ENCODE measurements at regions not wholly inside any gene's neighbourhood (a gene's known extent, or its start where the extent isn't known, plus 50 kb on each side); places are given as distances from the start of the nearest gene placed in this dataset.

DNA sequence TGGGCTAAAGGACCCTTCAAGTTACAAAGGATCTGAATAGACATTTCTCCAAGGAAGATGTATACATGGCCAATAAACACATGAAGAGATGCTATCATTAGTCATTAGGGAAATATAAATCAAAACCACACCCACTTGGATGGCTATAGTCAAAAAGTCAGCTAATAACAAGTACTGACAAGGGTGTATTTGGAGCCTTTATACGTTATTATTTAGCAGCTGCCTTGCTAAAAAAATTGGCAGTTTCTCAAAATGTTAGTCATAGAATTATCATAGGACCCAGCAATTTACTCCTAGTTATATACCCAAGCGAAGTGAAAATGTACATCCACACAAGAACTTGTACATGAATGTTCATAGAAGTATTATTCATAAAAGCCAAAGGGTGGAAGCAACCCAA is 112.7 kb upstream of the DUSP21 start:
- Histone ChIP-seq H3K27me3 (ENCODE audit: control insufficient read depth in 1 of 2, insufficient read depth in 1 of 2, low read length in 2 of 2) (peaks cover 0 to 10% of the 10 kb centered on the region in 2 experiments), H3K4me3 (ENCODE audit: insufficient read depth in 1 of 2, low read depth in 1 of 2, low read length in 2 of 2) (no peak overlapping the region)

DNA sequence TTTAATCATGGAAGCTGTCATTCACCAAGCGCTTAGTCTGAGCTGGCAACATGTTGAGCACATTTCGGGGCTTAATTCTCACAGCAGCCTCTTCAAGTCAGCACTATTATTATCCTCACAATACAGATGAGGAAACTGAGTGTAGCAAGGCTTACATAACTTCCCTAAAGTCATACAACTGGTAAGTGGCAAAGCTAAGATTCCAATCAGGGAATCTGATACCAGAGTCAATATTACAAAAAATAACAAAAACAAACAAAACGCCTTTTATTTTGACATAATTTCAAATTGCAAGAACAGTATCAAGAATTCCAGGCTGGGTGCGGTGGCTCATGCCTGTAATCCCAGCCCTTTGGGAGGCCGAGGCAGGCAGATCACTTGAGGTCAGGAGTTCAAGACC is 120.4 kb upstream of the DUSP21 start:
- Histone ChIP-seq H3K9ac (ENCODE audit: low read length) (no peak overlapping the region), H2BK5ac (ENCODE audit: low read depth, low read length, poor library complexity, severe bottlenecking) (no peak overlapping the region), H4K8ac (ENCODE audit: low read length) (no peak overlapping the region)

More for the DNA sequence above, 112.7 kb upstream of the DUSP21 start:
- H3K14ac ChIP-seq (ENCODE audit: low read length in 2 of 2): no peak overlapping the region
- no peak overlapping the region for H3K27ac ChIP-seq (ENCODE audit: low read length, poor library complexity, severe bottlenecking)
- no peak overlapping the region for H3K9ac ChIP-seq (ENCODE audit: low read length)
- H3K9me3 ChIP-seq (ENCODE audit: control insufficient read depth, low read length): no peaks in the 10 kb centered on the region
- no peak overlapping the region for H3K18ac ChIP-seq (ENCODE audit: low read depth in 1 of 2, low read length in 2 of 2)
- no peaks in the 10 kb centered on the region for H3K4me1 ChIP-seq (ENCODE audit: control insufficient read depth, insufficient read depth, low read depth, low read length)
- H4K91ac ChIP-seq (ENCODE audit: low read length): no peak overlapping the region
- no peak overlapping the region for H2BK120ac ChIP-seq (ENCODE audit: low read depth, low read length)
- DNase-seq: no peak
- H3K36me3 ChIP-seq (ENCODE audit: control insufficient read depth in 1 of 2, insufficient read depth in 2 of 2, low read depth in 1 of 2, low read length in 2 of 2): no peaks in the 10 kb centered on the region
- no peak overlapping the region for H2BK12ac ChIP-seq (ENCODE audit: low read length in 2 of 2)
- no peak overlapping the region for H3K23ac ChIP-seq (ENCODE audit: low read length in 2 of 2)
- H3K4me2 ChIP-seq (ENCODE audit: low read length, poor library complexity, severe bottlenecking): no peak overlapping the region
- no peak overlapping the region for H3K4ac ChIP-seq (ENCODE audit: low read depth in 1 of 2, low read length in 2 of 2)
- no peaks in the 10 kb centered on the region for H3K79me1 ChIP-seq (replicated peaks; ENCODE audit: low read length, poor library complexity, severe bottlenecking)
- H2AK5ac ChIP-seq (ENCODE audit: low read length, severe bottlenecking): no peak overlapping the region
- no peak overlapping the region for H4K8ac ChIP-seq (ENCODE audit: low read length)
- no peak overlapping the region for H2BK5ac ChIP-seq (ENCODE audit: low read depth, low read length, poor library complexity, severe bottlenecking)
- H2AFZ ChIP-seq (ENCODE audit: low read depth, low read length): no peak overlapping the region
- WGBS: no CpG with 5 or more reads among the region's 2 CpGs
- H2BK15ac ChIP-seq (ENCODE audit: low read depth, poor library complexity, severe bottlenecking): no peak overlapping the region

DNA sequence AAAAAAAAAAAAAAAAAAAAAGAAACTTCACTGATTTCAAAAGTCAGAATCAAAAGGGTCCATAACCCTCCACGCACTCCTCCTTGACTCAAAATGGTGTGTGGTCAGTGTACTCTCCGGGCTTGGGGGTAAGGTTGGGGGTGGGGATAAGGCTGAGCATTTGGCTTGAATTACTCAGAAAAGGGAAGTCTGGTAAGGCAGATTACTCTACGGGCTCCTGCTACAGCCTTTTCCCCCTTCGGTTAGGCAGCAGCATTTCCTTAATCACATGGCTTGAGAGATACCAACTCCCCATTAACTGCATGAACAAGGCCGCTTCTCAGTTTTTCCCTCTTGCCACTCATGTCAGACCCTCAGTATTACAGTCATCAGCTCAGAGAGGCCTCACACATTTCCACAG is 135.4 kb upstream of the DUSP21 start:
- Histone ChIP-seq H3K4me2 (ENCODE audit: low read length, poor library complexity, severe bottlenecking) (no peak overlapping the region), H3K36me3 (ENCODE audit: control insufficient read depth in 1 of 2, insufficient read depth in 2 of 2, low read depth in 1 of 2, low read length in 2 of 2) (no peaks in the 10 kb centered on the region), H3K4me3 (ENCODE audit: insufficient read depth in 1 of 2, low read depth in 1 of 2, low read length in 2 of 2) (no peak overlapping the region), H2AFZ (ENCODE audit: low read depth, low read length) (no peak overlapping the region), H4K91ac (ENCODE audit: low read length) (no peak overlapping the region), H3K9me3 (ENCODE audit: control insufficient read depth, low read length) (no peaks in the 10 kb centered on the region), H3K4ac (ENCODE audit: low read depth in 1 of 2, low read length in 2 of 2) (no peak overlapping the region), H3K18ac (ENCODE audit: low read depth in 1 of 2, low read length in 2 of 2) (no peak overlapping the region), H3K27me3 (ENCODE audit: control insufficient read depth in 1 of 2, insufficient read depth in 1 of 2, low read length in 2 of 2) (peaks cover 0 to 2% of the 10 kb centered on the region in 2 experiments), H3K14ac (ENCODE audit: low read length in 2 of 2) (no peak overlapping the region), H2BK12ac (ENCODE audit: low read length in 2 of 2) (no peak overlapping the region), H4K8ac (ENCODE audit: low read length) (no peak overlapping the region), H3K79me1 (replicated peaks; ENCODE audit: low read length, poor library complexity, severe bottlenecking) (no peaks in the 10 kb centered on the region), H2BK15ac (ENCODE audit: low read depth, poor library complexity, severe bottlenecking) (no peak overlapping the region), H2BK5ac (ENCODE audit: low read depth, low read length, poor library complexity, severe bottlenecking) (no peak overlapping the region), H2AK5ac (ENCODE audit: low read length, severe bottlenecking) (no peak overlapping the region), H3K27ac (ENCODE audit: low read length, poor library complexity, severe bottlenecking) (no peak overlapping the region), H2BK120ac (ENCODE audit: low read depth, low read length) (no peak overlapping the region), H3K4me1 (ENCODE audit: control insufficient read depth, insufficient read depth, low read depth, low read length) (no peaks in the 10 kb centered on the region), H3K23ac (ENCODE audit: low read length in 2 of 2) (no peak overlapping the region), H3K9ac (ENCODE audit: low read length) (no peak overlapping the region)
- 80% methylated on average over 3 of the region's 5 CpGs for WGBS
- no peak for DNase-seq

More for the DNA sequence above, 120.4 kb upstream of the DUSP21 start:
- Histone ChIP-seq H3K4me1 (ENCODE audit: control insufficient read depth, insufficient read depth, low read depth, low read length) (no peaks in the 10 kb centered on the region), H3K27ac (ENCODE audit: low read length, poor library complexity, severe bottlenecking) (no peak overlapping the region), H3K36me3 (ENCODE audit: control insufficient read depth in 1 of 2, insufficient read depth in 2 of 2, low read depth in 1 of 2, low read length in 2 of 2) (no peaks in the 10 kb centered on the region), H2BK15ac (ENCODE audit: low read depth, poor library complexity, severe bottlenecking) (no peak overlapping the region), H3K14ac (ENCODE audit: low read length in 2 of 2) (no peak overlapping the region), H2AK5ac (ENCODE audit: low read length, severe bottlenecking) (no peak overlapping the region), H3K18ac (ENCODE audit: low read depth in 1 of 2, low read length in 2 of 2) (no peak overlapping the region), H3K4me3 (ENCODE audit: insufficient read depth in 1 of 2, low read depth in 1 of 2, low read length in 2 of 2) (no peak overlapping the region), H2AFZ (ENCODE audit: low read depth, low read length) (no peak overlapping the region), H4K91ac (ENCODE audit: low read length) (no peak overlapping the region), H3K27me3 (ENCODE audit: control insufficient read depth in 1 of 2, insufficient read depth in 1 of 2, low read length in 2 of 2) (peaks cover 0 to 18% of the 10 kb centered on the region in 2 experiments), H2BK120ac (ENCODE audit: low read depth, low read length) (no peak overlapping the region), H3K4me2 (ENCODE audit: low read length, poor library complexity, severe bottlenecking) (no peak overlapping the region), H2BK12ac (ENCODE audit: low read length in 2 of 2) (no peak overlapping the region), H3K9me3 (ENCODE audit: control insufficient read depth, low read length) (no peaks in the 10 kb centered on the region), H3K79me1 (replicated peaks; ENCODE audit: low read length, poor library complexity, severe bottlenecking) (no peaks in the 10 kb centered on the region), H3K23ac (ENCODE audit: low read length in 2 of 2) (no peak overlapping the region), H3K4ac (ENCODE audit: low read depth in 1 of 2, low read length in 2 of 2) (no peak overlapping the region)
- WGBS: 96% methylated on average over 4 of the region's 5 CpGs
- DNase-seq: no peak

DNA sequence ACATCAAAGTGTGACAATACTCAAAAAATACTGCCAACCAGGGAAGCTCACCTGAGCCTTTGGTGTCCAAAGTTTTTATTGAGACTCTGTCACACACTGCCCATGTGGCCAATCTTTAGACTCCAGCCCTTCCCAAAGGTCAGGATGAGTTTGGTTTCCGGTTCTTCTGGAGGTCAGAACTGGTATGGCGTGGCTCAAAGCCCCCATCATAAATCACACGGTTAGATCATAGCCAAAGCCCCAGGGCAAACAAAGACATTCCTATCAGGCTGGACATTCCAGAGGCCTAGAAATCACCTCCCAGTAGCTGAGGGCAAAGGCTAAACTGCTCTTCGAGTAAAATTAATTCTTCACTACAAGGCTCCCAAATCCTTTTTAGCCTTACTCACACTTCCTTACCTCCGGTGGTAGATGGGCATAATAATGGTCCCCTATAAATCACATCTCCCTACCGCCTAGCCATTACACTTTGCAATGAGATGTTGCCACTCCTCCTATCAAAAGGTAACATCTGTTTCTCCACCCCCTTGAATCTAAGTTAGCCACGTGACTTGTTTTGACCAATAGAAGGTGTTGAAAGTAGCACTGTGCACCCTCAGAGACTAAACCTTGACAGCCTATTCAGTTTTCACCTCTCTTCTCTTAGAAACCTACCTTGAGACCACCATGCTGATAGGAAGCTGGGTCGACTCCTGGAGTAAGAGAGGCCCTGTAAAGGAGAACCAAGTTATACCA is 137.8 kb upstream of the DUSP21 start:
- Histone ChIP-seq H2AK5ac (ENCODE audit: low read length, severe bottlenecking) (no peak overlapping the region), H2BK12ac (ENCODE audit: low read length in 2 of 2) (no peak overlapping the region), H4K91ac (ENCODE audit: low read length) (no peak overlapping the region), H3K36me3 (ENCODE audit: control insufficient read depth in 1 of 2, insufficient read depth in 2 of 2, low read depth in 1 of 2, low read length in 2 of 2) (no peaks in the 10 kb centered on the region), H3K4me1 (ENCODE audit: control insufficient read depth, insufficient read depth, low read depth, low read length) (no peaks in the 10 kb centered on the region), H3K4ac (ENCODE audit: low read depth in 1 of 2, low read length in 2 of 2) (no peak overlapping the region), H4K8ac (ENCODE audit: low read length) (no peak overlapping the region), H3K4me2 (ENCODE audit: low read length, poor library complexity, severe bottlenecking) (no peak overlapping the region), H3K14ac (ENCODE audit: low read length in 2 of 2) (no peak overlapping the region), H2BK5ac (ENCODE audit: low read depth, low read length, poor library complexity, severe bottlenecking) (no peak overlapping the region), H3K18ac (ENCODE audit: low read depth in 1 of 2, low read length in 2 of 2) (no peak overlapping the region), H3K9me3 (ENCODE audit: control insufficient read depth, low read length) (no peaks in the 10 kb centered on the region), H3K4me3 (ENCODE audit: insufficient read depth in 1 of 2, low read depth in 1 of 2, low read length in 2 of 2) (no peak overlapping the region), H3K27ac (ENCODE audit: low read length, poor library complexity, severe bottlenecking) (no peak overlapping the region), H3K9ac (ENCODE audit: low read length) (no peak overlapping the region), H3K23ac (ENCODE audit: low read length in 2 of 2) (no peak overlapping the region), H3K79me1 (replicated peaks; ENCODE audit: low read length, poor library complexity, severe bottlenecking) (no peaks in the 10 kb centered on the region), H2BK120ac (ENCODE audit: low read depth, low read length) (no peak overlapping the region), H3K27me3 (ENCODE audit: control insufficient read depth in 1 of 2, insufficient read depth in 1 of 2, low read length in 2 of 2) (peaks cover 0 to 3% of the 10 kb centered on the region in 2 experiments), H2BK15ac (ENCODE audit: low read depth, poor library complexity, severe bottlenecking) (no peak overlapping the region), H2AFZ (ENCODE audit: low read depth, low read length) (no peak overlapping the region)
- DNase-seq: no peak
- 52% methylated on average over 8 of the region's 8 CpGs for WGBS
